ENCODE measurements at regions not wholly inside any gene's neighbourhood (a gene's known extent, or its start where the extent isn't known, plus 50 kb on each side); places are given as distances from the start of the nearest gene placed in this dataset.
"Not testable (repeated sequence)": the region's sequence is repeated elsewhere in the genome, so short reads cannot be mapped to it uniquely, and the experiment has no call there.

DNA sequence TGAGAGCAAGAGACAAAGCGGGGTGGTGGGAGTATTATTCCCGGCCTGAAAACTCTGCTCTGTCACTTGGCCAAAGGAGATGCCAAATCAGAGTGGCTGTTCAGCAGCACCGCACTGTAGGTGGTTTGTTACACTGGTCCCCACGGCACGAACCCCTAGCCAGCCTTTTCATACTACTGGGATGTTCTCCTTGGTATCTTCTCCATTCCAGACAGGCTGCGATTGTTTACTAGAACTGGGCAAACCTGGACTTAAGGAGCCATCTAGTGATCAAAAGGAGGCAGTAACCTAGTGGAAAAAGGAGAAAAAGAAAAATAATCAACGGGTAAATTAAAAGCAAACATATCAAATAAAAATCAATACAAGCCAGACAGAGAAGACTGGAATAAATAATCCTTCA lies 58.9 kb upstream of the TMTC2 start:
- peak; percentile 5 for DNase-seq (ENCODE audit: low read depth)

DNA sequence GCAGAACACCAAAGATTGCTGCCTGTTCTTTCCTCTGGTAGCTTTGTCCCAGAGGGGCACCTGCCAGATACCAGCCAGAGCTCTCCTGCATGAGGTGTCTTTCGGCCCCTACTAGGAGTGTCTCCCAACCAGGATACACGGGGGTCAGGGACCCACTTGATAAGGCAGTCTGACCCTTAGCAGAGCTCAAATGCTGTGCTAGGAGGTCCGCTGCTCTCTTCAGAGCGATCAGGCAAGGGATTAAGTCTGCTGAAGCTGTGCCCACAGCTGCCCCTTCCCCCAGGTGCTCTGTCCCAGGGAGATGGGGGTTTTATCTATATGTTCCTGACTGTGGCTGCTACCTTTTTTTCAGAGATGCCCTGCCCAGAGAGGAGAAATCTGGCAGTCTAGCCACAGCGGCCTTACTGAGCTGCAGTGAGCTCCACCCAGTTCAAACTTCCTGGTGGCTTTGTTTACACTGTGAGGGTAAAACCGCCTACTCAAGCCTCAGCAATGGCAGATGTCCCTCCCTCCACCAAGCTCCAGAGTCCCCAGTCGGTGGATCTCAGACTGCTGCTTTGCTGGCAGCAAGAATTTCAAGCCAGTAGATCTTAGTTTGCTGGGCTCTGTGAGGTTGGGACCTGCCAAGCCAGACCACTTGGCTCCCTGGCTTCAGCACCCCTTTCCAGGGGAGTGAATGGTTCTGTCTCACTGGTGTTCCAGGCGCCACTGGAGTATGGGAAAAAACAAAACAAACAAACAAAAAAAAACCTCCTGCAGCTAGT lies 52.0 kb upstream of the TMTC2 start:
- DNase-seq (ENCODE audit: low read depth): not testable (repeated sequence)

DNA sequence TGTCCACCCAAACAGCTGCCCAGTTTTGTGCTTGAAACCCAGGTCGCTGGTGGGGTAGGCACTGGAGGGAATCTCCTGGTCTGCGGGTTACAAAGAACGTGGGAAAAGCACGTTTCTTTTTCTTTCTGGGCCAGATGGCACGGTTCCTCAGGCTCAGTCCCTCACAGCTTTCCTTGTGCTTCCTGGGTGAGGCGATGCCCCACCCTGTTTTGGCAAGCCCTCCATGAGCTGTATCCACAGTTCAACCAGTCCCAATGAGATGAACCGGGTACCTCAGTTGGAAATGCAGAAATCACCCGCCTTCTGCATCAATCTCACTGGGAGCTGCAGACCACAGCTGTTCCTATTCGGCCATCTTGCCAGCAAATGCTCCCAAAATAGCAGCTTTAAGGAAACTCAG lies 51.4 kb upstream of the TMTC2 start:
- DNase-seq (ENCODE audit: low read depth): no peak
